ENCODE measurements at regions not wholly inside any gene's neighbourhood (a gene's known extent, or its start where the extent isn't known, plus 50 kb on each side); places are given as distances from the start of the nearest gene placed in this dataset.

DNA sequence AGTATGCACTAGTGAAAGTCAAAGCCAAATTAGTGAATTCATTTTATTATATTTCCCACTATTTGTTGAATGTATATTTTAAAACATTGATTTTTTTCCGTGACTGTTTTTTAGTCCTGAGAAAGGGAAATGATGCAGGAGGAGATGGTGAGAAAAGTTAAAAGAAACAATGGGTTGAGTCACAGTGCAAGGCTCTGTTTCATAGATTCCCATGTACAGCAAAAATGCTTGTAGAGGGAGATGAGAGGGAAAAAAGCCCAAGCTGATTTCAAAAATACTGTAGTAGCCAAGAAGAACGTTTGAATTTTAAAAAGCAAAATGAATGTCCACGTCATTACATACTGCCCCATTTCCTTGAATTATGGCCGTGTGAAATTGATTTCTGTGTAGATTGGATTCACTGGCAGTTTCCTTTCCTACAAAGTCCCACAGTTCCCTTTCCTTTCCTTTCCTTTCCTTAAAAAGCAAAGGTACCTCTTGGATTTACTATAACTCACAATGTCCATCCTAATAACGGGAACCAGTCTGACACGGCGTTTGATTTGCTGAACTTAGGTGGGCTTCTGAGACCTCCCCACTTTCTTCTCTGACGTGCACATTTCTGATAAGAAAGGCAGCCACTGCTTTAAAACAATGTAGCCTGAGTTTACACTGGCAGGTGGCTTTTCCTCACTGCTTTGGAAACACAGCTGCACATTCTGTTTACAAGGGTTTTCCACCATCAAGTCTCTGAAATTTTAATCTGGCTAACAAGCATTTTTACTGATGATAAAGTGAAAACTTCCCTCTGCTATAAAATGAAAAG is 63.7 kb downstream of the SPCS3 start:
- no peak for DNase-seq

DNA sequence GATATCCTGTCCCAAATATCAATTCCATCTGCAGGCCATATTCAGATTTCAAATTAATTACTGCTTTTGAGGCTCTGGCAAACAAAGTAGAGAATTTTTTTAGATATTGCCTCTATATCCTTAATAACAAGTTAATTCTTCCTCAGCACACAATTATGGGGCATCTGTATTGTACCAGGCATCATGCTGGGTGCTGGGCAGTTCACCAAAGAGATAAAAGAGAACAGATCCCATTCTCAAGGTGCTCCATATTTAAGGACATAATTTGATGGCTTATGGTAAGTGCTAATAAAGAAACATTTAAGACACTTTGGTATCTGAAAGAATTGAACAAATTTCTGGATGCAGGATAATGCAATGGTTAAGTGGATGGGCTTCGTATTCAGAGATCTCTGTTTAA is 65.8 kb downstream of the SPCS3 start:
- DNase-seq, result no peak

GRCh38 chr4:176387571-176387970 is 67.8 kb downstream of the SPCS3 start:
- no peak for DNase-seq

- no peak for DNase-seq
These were observed 73.7 kb downstream of the SPCS3 start for GRCh38 chr4:176393306-176394013.

GRCh38 chr4:176400816-176401461 is 81.2 kb downstream of the SPCS3 start:
- no peak for DNase-seq

DNA sequence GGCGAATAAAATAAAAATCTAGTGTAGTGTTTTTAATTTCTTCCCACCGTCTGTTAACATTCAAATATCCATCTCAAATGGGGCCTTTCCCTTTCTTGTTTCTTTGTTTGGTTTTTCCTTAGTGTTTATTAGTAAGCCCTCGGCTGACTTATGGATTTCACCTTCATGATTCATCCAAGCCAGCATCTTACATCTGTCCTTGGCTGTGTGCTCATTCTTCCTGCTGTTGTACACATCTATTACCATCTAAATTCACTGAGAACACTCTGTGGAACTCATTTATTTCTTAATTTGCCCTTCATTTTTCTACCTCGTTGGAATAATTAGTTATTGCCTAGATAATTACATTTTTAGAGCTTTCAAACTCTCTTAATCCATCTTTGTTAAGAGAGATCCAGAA is 84.9 kb downstream of the SPCS3 start:
- no peak for DNase-seq

DNA sequence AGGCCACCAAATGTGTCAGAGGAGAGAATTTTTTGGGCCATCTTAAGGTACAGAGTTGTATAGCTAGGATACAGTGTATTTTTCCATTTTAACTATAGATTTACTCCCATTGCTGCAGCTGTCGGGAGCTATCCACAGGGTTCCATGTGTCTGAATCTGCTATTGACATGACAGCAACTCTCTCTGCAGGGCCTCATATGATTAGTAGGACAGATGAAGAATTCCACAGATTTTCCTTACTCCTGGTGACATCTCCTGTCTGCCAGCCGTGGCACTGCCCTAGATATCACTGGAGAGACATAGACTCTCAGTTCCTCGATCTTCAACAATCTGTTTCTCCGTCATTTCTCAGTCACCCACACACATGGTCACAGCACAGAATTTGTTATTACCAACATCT is 86.5 kb downstream of the SPCS3 start:
- no peak for DNase-seq

DNA sequence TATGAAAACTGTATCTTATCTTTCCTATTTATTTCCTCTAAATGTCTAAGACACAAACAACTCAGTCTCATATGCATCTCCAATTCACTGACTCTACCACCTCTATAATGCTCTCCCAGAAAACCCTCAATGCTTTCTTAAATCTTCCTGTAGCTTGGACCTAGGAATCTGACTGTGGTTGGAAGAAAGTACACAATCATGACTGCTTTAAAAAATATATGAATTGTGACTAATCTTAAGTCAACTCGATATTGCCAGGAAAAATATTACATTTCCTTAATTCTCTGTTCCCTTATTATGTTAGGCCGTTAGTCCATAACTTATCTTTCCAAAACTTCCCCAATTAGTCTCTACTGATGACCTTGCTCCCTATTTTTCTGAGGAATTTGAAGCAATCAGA is 87.0 kb downstream of the SPCS3 start:
- no peak for DNase-seq

- DNase-seq, result no peak
These were observed 89.9 kb downstream of the SPCS3 start for GRCh38 chr4:176409627-176410026.

GRCh38 chr4:176413171-176413570 is 93.4 kb downstream of the SPCS3 start:
- DNase-seq, result no peak

GRCh38 chr4:176422001-176422400 is 102.2 kb downstream of the SPCS3 start:
- DNase-seq, result no peak

GRCh38 chr4:176422511-176422910 is 102.7 kb downstream of the SPCS3 start:
- no peak for DNase-seq

DNA sequence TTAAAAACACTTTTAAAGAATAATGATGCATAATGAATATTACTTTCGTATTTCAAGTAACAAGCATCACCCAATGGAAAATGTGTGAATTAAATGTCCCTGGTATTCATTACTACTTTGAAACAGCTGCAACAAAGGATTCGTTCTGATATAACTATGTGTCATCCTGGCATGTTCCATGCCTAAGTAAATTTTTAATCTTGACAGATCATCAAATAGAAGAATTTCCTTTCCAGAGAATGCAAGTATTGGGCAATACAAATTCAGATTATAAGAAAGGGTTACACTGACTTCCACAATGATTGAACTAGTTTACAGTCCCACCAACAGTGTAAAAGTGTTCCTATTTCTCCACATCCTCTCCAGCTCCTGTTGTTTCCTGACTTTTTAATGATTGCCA is 105.3 kb downstream of the SPCS3 start:
- no peak for DNase-seq

DNA sequence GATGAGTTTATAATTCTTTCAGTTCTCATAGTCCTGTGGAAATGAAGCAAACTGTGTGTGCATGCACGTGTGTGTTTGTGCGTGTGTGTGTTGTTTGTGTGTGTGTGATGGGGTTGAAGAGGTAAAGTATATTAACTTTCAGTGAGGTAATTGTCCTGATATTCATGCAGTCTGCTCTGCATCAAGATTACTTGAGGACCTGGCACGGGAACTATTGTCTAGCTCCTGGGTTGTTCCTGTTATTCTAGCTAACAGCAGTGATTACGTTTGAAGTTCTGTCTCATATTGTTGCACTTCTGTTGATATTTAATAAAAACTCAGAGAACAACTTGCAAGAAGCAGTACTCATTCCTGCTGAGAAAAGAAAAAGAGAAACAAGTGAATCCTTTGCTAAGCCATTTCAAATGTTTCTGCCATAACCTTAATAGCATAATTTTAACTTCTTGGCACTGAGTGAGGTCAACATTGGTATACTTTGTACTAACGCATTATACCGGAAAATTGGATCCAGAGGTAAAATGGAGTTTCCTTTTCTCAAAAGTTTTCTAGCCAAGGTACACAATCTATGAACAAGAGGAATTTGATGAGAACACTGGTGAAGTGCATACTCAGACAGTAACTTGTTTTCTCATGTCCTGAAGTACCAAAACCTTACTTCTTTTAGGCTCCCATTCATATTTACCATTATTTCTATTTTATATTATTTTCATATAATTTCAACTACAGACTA is 113.2 kb downstream of the SPCS3 start:
- DNase-seq, result no peak

DNA sequence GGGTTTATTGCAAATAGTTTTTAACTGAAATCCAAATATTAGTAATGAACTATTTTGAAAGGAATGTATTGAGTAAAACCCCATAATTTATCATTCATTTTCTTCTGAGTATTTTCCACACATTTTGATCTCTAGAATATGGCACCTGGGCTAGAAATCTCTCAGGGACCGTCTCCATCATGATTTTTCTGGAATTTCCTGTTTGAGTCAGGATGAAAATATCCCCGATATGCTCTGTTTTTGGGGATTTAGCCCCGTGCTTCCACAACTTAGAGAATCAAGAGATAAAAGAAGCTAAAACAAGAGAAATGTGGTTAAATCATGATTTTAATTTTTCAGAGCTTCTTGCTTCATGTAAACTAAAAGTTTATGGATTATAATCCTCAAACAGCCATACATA is 114.2 kb downstream of the SPCS3 start:
- DNase-seq, result no peak

DNA sequence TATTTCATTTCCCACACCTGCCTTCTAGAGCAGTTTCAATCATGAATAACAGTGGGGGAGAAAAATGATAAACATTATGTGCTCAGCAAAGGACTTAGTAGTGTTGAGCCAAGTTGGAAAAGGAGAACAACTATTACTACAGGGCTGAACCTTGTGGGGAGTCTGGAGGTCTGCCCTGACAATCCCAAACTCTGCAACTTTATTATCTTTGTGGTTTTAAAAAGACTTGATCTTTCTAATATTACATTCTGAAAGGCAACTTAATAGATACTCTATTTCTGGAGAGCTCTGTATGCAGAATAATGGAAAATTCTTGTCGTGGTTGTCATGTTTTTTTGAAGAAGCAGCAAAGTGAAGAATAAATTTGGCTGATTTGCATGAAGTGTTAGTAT is 116.1 kb downstream of the SPCS3 start:
- no peak for DNase-seq

- DNase-seq, result no peak
These were observed 116.7 kb downstream of the SPCS3 start for GRCh38 chr4:176436293-176436973.

- DNase-seq, result no peak
These were observed 118.0 kb downstream of the SPCS3 start for GRCh38 chr4:176437756-176438155.

DNA sequence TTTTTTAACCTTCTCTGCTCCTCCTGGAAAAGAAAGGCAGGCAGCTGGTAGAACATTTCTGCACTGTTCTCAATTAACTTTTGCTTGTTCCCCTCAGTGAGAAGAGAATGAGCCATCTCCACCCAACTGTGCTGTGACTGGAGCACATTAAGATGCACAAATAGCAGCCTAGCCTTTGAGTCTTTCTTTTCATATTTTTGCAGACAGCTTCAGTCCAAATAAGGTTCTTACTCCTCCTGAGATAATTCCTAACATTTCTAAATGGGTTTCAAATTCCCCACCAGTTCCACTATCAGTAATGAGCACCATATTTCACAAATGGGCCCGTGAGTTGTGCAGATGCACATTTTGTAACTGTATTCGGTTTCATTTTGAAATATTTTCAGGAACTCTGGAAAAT is 118.6 kb downstream of the SPCS3 start:
- no peak for DNase-seq

- no peak for DNase-seq
These were observed 119.8 kb downstream of the SPCS3 start for GRCh38 chr4:176439611-176440010.

DNA sequence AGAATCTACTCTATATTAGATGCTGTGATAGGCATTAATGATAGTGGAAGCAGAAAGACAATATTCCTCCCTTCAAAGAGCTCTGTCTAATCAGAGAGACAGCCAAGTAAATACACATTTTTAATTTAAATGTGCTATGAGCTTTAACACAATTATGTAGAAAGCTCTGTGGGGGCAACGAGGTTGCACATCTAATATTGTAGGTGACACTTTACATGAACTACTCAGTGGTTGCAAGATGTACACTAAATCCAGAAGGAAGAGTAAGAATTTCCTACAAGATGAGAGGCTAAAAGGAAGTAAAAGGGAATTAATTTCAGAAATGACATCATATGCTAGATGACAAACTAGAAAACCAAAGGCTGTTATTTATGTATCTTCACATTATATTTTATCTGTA is 120.9 kb downstream of the SPCS3 start:
- DNase-seq, result no peak

DNA sequence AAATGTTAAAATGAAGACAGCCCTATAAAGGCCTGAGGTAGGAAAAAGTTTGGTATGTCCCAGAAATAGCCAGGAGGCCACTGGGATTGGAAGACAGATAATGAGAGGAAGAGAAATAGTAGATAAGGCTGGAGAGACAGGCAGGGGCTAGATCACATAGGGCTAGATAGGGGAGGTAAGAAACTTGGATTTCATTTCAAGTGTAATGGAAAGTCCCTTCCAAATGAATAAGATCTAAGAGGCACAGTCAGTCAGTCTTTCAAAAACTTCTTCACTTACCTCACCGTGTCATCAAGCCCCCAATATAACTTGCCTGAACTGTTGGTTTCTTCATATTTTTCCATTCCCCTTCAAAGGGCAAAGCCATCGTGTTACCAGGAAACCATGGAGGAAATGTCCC is 121.8 kb downstream of the SPCS3 start:
- no peak for DNase-seq

- DNase-seq, result no peak
These were observed 123.4 kb downstream of the SPCS3 start for GRCh38 chr4:176443117-176443516.

Data from NCI-H774 (cell line).